ENCODE measurements at regions not wholly inside any gene's neighbourhood (a gene's known extent, or its start where the extent isn't known, plus 50 kb on each side); places are given as distances from the start of the nearest gene placed in this dataset.

DNA sequence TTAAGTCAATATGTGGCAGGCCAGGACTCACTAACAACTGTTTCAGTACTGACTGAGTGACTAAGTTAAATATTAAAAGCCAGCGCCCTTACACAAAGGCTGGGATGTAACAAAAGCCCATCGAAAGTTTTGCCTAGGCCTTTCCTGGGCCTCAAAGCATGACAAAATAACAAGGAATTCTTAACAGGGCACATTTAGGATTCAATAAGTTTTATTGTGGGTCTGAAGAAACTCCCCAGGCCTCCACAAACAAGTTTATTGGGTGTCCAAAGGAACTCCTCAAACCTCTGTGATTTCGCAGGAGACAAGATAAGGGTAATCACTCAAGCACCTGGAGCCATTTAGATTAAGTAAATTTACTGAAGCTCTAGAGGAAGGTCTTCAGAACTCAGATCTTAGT, 130.7 kb upstream of the SGCG start:
- no peak for TF ChIP-seq EZH2 (IDR thresholded peaks at IDR 0.05; ENCODE audit: low read length, missing control alignments)
- TF ChIP-seq, protein P1, sequence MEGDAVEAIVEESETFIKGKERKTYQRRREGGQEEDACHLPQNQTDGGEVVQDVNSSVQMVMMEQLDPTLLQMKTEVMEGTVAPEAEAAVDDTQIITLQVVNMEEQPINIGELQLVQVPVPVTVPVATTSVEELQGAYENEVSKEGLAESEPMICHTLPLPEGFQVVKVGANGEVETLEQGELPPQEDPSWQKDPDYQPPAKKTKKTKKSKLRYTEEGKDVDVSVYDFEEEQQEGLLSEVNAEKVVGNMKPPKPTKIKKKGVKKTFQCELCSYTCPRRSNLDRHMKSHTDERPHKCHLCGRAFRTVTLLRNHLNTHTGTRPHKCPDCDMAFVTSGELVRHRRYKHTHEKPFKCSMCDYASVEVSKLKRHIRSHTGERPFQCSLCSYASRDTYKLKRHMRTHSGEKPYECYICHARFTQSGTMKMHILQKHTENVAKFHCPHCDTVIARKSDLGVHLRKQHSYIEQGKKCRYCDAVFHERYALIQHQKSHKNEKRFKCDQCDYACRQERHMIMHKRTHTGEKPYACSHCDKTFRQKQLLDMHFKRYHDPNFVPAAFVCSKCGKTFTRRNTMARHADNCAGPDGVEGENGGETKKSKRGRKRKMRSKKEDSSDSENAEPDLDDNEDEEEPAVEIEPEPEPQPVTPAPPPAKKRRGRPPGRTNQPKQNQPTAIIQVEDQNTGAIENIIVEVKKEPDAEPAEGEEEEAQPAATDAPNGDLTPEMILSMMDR (conservative IDR thresholded peaks at IDR 0.05 in 1 of 2, IDR thresholded peaks at IDR 0.05 in 1 of 2; ENCODE audit: low read depth in 1 of 2, low read length in 2 of 2), result no peak
